Large intestine (tissue), 3 donors: ENCODE measurements at regions not wholly inside any gene's neighbourhood (a gene's known extent, or its start where the extent isn't known, plus 50 kb on each side); places are given as distances from the start of the nearest gene placed in this dataset.

ENCODE experiments used
- DNase-seq, 2 donors: peaks; one replicate each; pipeline versions ENCODE4 v3.0.0 to v3.0.0-alpha.2; 2013
- H3K27ac ChIP-seq: one replicate; pipeline ENCODE4 v1.5.1; 2013; ENCODE audit warnings: low read length
- H3K27me3 ChIP-seq: 2 replicates; pipeline ENCODE4 v1.6.1; 2013; ENCODE audit warnings: low read length; ENCODE audit not compliant: control insufficient read depth, insufficient read depth
- H3K36me3 ChIP-seq: 2 replicates; pipeline ENCODE4 v1.6.1; 2013; ENCODE audit warnings: low read length; ENCODE audit not compliant: control insufficient read depth, insufficient read depth
- H3K4me1 ChIP-seq: one replicate; pipeline ENCODE4 v1.6.1; 2013; ENCODE audit warnings: low read length; ENCODE audit not compliant: control insufficient read depth, insufficient read depth
- H3K4me3 ChIP-seq: one replicate; pipeline ENCODE4 v1.5.1; 2013; ENCODE audit warnings: low read length
- H3K9me3 ChIP-seq: one replicate; pipeline ENCODE4 v1.6.1; 2013; ENCODE audit warnings: mild to moderate bottlenecking, low read depth, low read length, moderate library complexity; ENCODE audit not compliant: control insufficient read depth
- WGBS: methylation state at CpG from one replicate; pipeline ENCODE4 v1.1.5; 2013; ENCODE audit warnings: low lambda C conversion rate; ENCODE audit not compliant: insufficient coverage; 5-methylcytosine and 5-hydroxymethylcytosine counted together

DNA sequence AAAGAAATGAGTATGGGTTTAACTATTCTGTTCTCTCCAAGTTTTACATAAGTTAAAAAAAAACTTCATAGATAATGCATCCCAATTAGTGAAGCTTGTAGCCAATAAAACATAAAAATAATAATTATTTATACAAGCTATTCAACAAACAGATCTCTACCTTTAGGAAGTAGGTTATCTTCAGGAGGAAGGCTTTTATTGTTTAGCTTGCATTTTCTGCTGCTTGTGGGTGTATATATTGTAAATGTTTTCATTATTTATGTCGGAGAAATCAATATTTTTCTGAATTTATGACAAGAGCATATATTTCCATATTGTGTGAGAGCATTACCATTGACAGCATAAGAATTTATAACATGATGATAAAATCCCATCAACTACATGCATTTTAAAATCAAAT, 208.3 kb downstream of the TRAM1L1 start:
- no peaks in the 10 kb centered on the region for H3K36me3 ChIP-seq
- DNase-seq = no peak
- H3K27ac ChIP-seq = no peak overlapping the region
- H3K4me3 ChIP-seq = no peak overlapping the region
- H3K4me1 ChIP-seq = no peaks in the 10 kb centered on the region
- H3K9me3 ChIP-seq = no peaks in the 10 kb centered on the region
- WGBS = 40% methylated on average over 1 of the region's 1 CpG
- no peaks in the 10 kb centered on the region for H3K27me3 ChIP-seq

- 60% methylated on average over 1 of the region's 1 CpG for WGBS
- H3K9me3 ChIP-seq = no peaks in the 10 kb centered on the region
- H3K36me3 ChIP-seq = no peaks in the 10 kb centered on the region
- H3K27ac ChIP-seq = no peak overlapping the region
- no peak overlapping the region for H3K4me3 ChIP-seq
- H3K27me3 ChIP-seq = no peaks in the 10 kb centered on the region
- H3K4me1 ChIP-seq = no peaks in the 10 kb centered on the region
- no peak for DNase-seq
Measured at GRCh38 chr4:116872941-116873340, 212.4 kb downstream of the TRAM1L1 start.

- no CpG with 5 or more reads among the region's 1 CpG for WGBS
- no peaks in the 10 kb centered on the region for H3K9me3 ChIP-seq
- H3K36me3 ChIP-seq = no peaks in the 10 kb centered on the region
- H3K27ac ChIP-seq = no peak overlapping the region
- no peaks in the 10 kb centered on the region for H3K27me3 ChIP-seq
- DNase-seq = no peak
- H3K4me3 ChIP-seq = no peak overlapping the region
- H3K4me1 ChIP-seq = no peaks in the 10 kb centered on the region
Measured at GRCh38 chr4:116872308-116872707, 213.1 kb downstream of the TRAM1L1 start.

GRCh38 chr4:116870686-116871085, 214.7 kb downstream of the TRAM1L1 start:
- Histone ChIP-seq H3K27ac (no peak overlapping the region), H3K9me3 (no peaks in the 10 kb centered on the region), H3K27me3 (no peaks in the 10 kb centered on the region), H3K4me3 (no peak overlapping the region), H3K36me3 (no peaks in the 10 kb centered on the region), H3K4me1 (no peaks in the 10 kb centered on the region)
- no CpG with 5 or more reads among the region's 3 CpGs for WGBS
- DNase-seq = no peak

GRCh38 chr4:116866106-116866505, 219.3 kb downstream of the TRAM1L1 start:
- Histone ChIP-seq H3K36me3 (no peaks in the 10 kb centered on the region), H3K27ac (no peak overlapping the region), H3K4me3 (no peak overlapping the region), H3K4me1 (no peaks in the 10 kb centered on the region), H3K27me3 (no peaks in the 10 kb centered on the region), H3K9me3 (no peaks in the 10 kb centered on the region)
- no CpG with 5 or more reads among the region's 2 CpGs for WGBS
- no peak for DNase-seq

GRCh38 chr4:116862592-116862991, 222.8 kb downstream of the TRAM1L1 start:
- Histone ChIP-seq H3K36me3 (no peaks in the 10 kb centered on the region), H3K27ac (no peak overlapping the region), H3K27me3 (no peaks in the 10 kb centered on the region), H3K4me3 (no peak overlapping the region), H3K4me1 (no peaks in the 10 kb centered on the region), H3K9me3 (no peaks in the 10 kb centered on the region)
- 38% methylated on average over 1 of the region's 1 CpG for WGBS
- peak; percentile 6 to 18 for DNase-seq

DNA sequence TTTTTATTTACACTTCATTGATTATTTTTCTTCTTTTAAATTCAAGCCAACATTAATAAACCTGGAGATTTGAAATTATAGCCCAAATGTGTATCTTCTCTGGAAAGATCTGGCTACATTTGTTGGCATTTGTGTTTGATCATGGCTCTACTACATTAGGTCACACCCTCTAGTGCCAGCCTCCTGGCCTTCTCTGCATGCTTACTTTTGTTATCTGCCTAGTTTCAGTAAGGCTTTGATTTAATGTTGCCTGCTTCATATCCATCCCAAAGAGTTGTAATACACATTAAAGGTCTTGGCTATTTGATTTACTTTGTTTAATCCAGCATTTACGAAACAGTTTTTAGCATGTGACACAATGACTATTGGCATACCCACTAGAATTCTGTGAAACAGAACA, 224.5 kb downstream of the TRAM1L1 start:
- no CpG with 5 or more reads among the region's 1 CpG for WGBS
- DNase-seq = no peak
- H3K36me3 ChIP-seq = no peaks in the 10 kb centered on the region
- H3K27me3 ChIP-seq = no peaks in the 10 kb centered on the region
- no peaks in the 10 kb centered on the region for H3K4me1 ChIP-seq
- no peak overlapping the region for H3K27ac ChIP-seq
- no peak overlapping the region for H3K4me3 ChIP-seq
- no peaks in the 10 kb centered on the region for H3K9me3 ChIP-seq

DNA sequence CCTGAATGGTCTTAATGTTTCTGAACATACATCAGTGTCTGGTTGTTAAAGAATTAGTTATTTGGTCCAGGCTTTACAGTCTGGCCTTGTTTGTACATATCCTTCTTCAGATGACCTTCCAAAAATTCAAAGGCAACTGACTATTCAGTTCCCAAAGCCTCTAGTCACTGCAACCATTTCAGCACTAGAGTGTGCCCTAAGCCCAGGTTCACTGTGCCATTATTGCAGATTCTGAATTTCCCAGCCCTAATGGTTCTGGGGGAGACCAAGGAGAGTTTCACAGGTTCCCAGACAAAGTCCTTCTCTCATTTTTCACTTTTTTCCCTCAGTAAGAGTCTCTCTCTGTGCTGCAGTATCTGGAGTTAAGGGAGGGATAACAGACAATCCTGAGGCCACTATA, 235.8 kb downstream of the TRAM1L1 start:
- H3K36me3 ChIP-seq = no peaks in the 10 kb centered on the region

DNA sequence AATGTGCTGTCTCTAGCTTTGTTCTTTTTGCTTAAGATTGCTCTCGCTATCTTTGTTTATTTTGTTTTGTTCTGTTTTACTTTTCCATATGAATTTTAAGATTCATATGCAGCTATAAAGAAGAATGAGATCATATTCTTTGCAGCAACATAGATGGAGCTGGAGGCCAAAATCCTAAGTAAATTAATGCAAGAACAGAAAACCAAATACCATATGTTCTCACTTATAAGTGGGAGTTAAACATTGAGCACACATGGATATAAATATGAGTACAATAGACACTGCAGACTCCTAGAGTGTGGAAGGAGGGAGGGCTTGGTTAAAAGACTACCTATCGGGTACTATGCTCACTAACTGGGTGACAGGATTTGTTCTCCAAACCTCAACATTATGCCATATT, 237.8 kb downstream of the TRAM1L1 start:
- no peak for DNase-seq
- Histone ChIP-seq H3K27me3 (no peaks in the 10 kb centered on the region), H3K9me3 (no peaks in the 10 kb centered on the region), H3K27ac (no peak overlapping the region), H3K4me1 (no peaks in the 10 kb centered on the region), H3K36me3 (no peaks in the 10 kb centered on the region), H3K4me3 (no peak overlapping the region)
- WGBS = no CpG with 5 or more reads among the region's 2 CpGs

More for the DNA sequence above, 235.8 kb downstream of the TRAM1L1 start:
- no peaks in the 10 kb centered on the region for H3K9me3 ChIP-seq
- DNase-seq = no peak
- no peak overlapping the region for H3K27ac ChIP-seq
- H3K4me1 ChIP-seq = no peaks in the 10 kb centered on the region
- H3K27me3 ChIP-seq = no peaks in the 10 kb centered on the region
- no peak overlapping the region for H3K4me3 ChIP-seq

- H3K36me3 ChIP-seq = no peaks in the 10 kb centered on the region
- H3K27me3 ChIP-seq = no peaks in the 10 kb centered on the region
- H3K4me1 ChIP-seq = no peaks in the 10 kb centered on the region
- H3K27ac ChIP-seq = no peak overlapping the region
- no peak overlapping the region for H3K4me3 ChIP-seq
- no peak for DNase-seq
- WGBS = 67% methylated on average over 1 of the region's 5 CpGs
- H3K9me3 ChIP-seq = no peaks in the 10 kb centered on the region
Measured at GRCh38 chr4:116839826-116840225, 245.6 kb downstream of the TRAM1L1 start.

DNA sequence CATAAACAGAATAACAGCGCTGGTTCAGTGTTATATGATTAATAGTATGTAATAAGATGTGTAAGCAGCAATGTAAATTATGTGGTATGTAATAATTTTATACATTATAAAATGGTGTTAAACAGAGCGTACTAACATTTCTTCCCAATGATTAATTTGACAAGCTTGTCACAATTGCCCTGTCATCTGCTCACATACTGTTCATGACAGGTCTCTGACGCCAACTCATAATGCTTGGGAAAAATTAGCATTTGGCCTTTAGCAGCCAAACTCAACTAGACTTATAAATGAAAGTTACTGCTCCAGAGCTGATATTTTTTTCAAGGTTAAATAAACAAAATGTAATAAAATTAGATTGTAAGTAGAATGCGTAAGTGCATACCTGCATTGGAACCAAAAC, 246.8 kb downstream of the TRAM1L1 start:
- H3K9me3 ChIP-seq = no peaks in the 10 kb centered on the region
- no peak overlapping the region for H3K4me3 ChIP-seq
- H3K27ac ChIP-seq = no peak overlapping the region
- WGBS = 94% methylated on average over 3 of the region's 4 CpGs
- H3K4me1 ChIP-seq = no peaks in the 10 kb centered on the region
- no peak for DNase-seq
- H3K27me3 ChIP-seq = no peaks in the 10 kb centered on the region
- no peaks in the 10 kb centered on the region for H3K36me3 ChIP-seq
